ENCODE measurements at regions not wholly inside any gene's neighbourhood (a gene's known extent, or its start where the extent isn't known, plus 50 kb on each side); places are given as distances from the start of the nearest gene placed in this dataset.

GRCh38 chr12:91866566-91866965 lies 279.1 kb downstream of the BTG1 start:
- TF ChIP-seq POLR2A (IDR thresholded peaks at IDR 0.05) (no peak), CTCF (IDR thresholded peaks at IDR 0.05) (no peak)

Data from right lobe of liver (tissue), 4 donors.